ENCODE measurements at regions not wholly inside any gene's neighbourhood (a gene's known extent, or its start where the extent isn't known, plus 50 kb on each side); places are given as distances from the start of the nearest gene placed in this dataset.

GRCh38 chr4:18815779-18816173 is 794.2 kb upstream of the LCORL start:
- no peak overlapping the region for H3K27ac ChIP-seq (ENCODE audit: low read length)
- H3K36me3 ChIP-seq (ENCODE audit: control insufficient read depth in 2 of 2, insufficient read depth in 2 of 2, low read length in 2 of 2) = no peaks in the 10 kb centered on the region
- H3K27me3 ChIP-seq (ENCODE audit: control insufficient read depth in 1 of 2, insufficient read depth in 2 of 2, low read length in 2 of 2) = no peaks in the 10 kb centered on the region
- no peak overlapping the region for H3K4me3 ChIP-seq (ENCODE audit: low read length in 2 of 2)
- no peaks in the 10 kb centered on the region for H3K9me3 ChIP-seq (ENCODE audit: control insufficient read depth in 2 of 2, low read length in 2 of 2)
- no peak overlapping the region for H3K9ac ChIP-seq (ENCODE audit: low read length in 2 of 2)
- no peaks in the 10 kb centered on the region for H3K4me1 ChIP-seq (ENCODE audit: control insufficient read depth, insufficient read depth, low read length)

GRCh38 chr4:18815081-18815778 is 793.7 kb upstream of the LCORL start:
- Histone ChIP-seq H3K4me3 (ENCODE audit: low read length in 2 of 2) (no peak overlapping the region), H3K4me1 (ENCODE audit: control insufficient read depth, insufficient read depth, low read length) (no peaks in the 10 kb centered on the region), H3K27me3 (ENCODE audit: control insufficient read depth in 1 of 2, insufficient read depth in 2 of 2, low read length in 2 of 2) (no peaks in the 10 kb centered on the region), H3K36me3 (ENCODE audit: control insufficient read depth in 2 of 2, insufficient read depth in 2 of 2, low read length in 2 of 2) (no peaks in the 10 kb centered on the region), H3K27ac (ENCODE audit: low read length) (no peak overlapping the region), H3K9me3 (ENCODE audit: control insufficient read depth in 2 of 2, low read length in 2 of 2) (no peaks in the 10 kb centered on the region), H3K9ac (ENCODE audit: low read length in 2 of 2) (no peak overlapping the region)

- Histone ChIP-seq H3K4me1 (ENCODE audit: control insufficient read depth, insufficient read depth, low read length) (no peaks in the 10 kb centered on the region), H3K4me3 (ENCODE audit: low read length in 2 of 2) (no peak overlapping the region), H3K36me3 (ENCODE audit: control insufficient read depth in 2 of 2, insufficient read depth in 2 of 2, low read length in 2 of 2) (no peaks in the 10 kb centered on the region), H3K9me3 (ENCODE audit: control insufficient read depth in 2 of 2, low read length in 2 of 2) (no peaks in the 10 kb centered on the region), H3K27me3 (ENCODE audit: control insufficient read depth in 1 of 2, insufficient read depth in 2 of 2, low read length in 2 of 2) (no peaks in the 10 kb centered on the region), H3K27ac (ENCODE audit: low read length) (no peak overlapping the region), H3K9ac (ENCODE audit: low read length in 2 of 2) (no peak overlapping the region)
Observed at GRCh38 chr4:18813771-18814170, 792.2 kb upstream of the LCORL start.

- Histone ChIP-seq H3K36me3 (ENCODE audit: control insufficient read depth in 2 of 2, insufficient read depth in 2 of 2, low read length in 2 of 2) (no peaks in the 10 kb centered on the region), H3K4me3 (ENCODE audit: low read length in 2 of 2) (no peak overlapping the region), H3K4me1 (ENCODE audit: control insufficient read depth, insufficient read depth, low read length) (no peaks in the 10 kb centered on the region), H3K9ac (ENCODE audit: low read length in 2 of 2) (no peak overlapping the region), H3K27ac (ENCODE audit: low read length) (no peak overlapping the region), H3K27me3 (ENCODE audit: control insufficient read depth in 1 of 2, insufficient read depth in 2 of 2, low read length in 2 of 2) (no peaks in the 10 kb centered on the region), H3K9me3 (ENCODE audit: control insufficient read depth in 2 of 2, low read length in 2 of 2) (no peaks in the 10 kb centered on the region)
Observed at GRCh38 chr4:18813055-18813454, 791.5 kb upstream of the LCORL start.

GRCh38 chr4:18803781-18804180 is 782.2 kb upstream of the LCORL start:
- Histone ChIP-seq H3K9ac (ENCODE audit: low read length in 2 of 2) (no peak overlapping the region), H3K27ac (ENCODE audit: low read length) (no peak overlapping the region), H3K9me3 (ENCODE audit: control insufficient read depth in 2 of 2, low read length in 2 of 2) (no peaks in the 10 kb centered on the region), H3K4me1 (ENCODE audit: control insufficient read depth, insufficient read depth, low read length) (no peaks in the 10 kb centered on the region), H3K36me3 (ENCODE audit: control insufficient read depth in 2 of 2, insufficient read depth in 2 of 2, low read length in 2 of 2) (no peaks in the 10 kb centered on the region), H3K27me3 (ENCODE audit: control insufficient read depth in 1 of 2, insufficient read depth in 2 of 2, low read length in 2 of 2) (no peaks in the 10 kb centered on the region), H3K4me3 (ENCODE audit: low read length in 2 of 2) (no peak overlapping the region)

GRCh38 chr4:18798123-18798522 is 776.6 kb upstream of the LCORL start:
- Histone ChIP-seq H3K4me1 (ENCODE audit: control insufficient read depth, insufficient read depth, low read length) (no peaks in the 10 kb centered on the region), H3K36me3 (ENCODE audit: control insufficient read depth in 2 of 2, insufficient read depth in 2 of 2, low read length in 2 of 2) (no peaks in the 10 kb centered on the region), H3K9me3 (ENCODE audit: control insufficient read depth in 2 of 2, low read length in 2 of 2) (no peaks in the 10 kb centered on the region), H3K9ac (ENCODE audit: low read length in 2 of 2) (no peak overlapping the region), H3K27ac (ENCODE audit: low read length) (no peak overlapping the region), H3K4me3 (ENCODE audit: low read length in 2 of 2) (no peak overlapping the region), H3K27me3 (ENCODE audit: control insufficient read depth in 1 of 2, insufficient read depth in 2 of 2, low read length in 2 of 2) (no peaks in the 10 kb centered on the region)

GRCh38 chr4:18795794-18796193 is 774.2 kb upstream of the LCORL start:
- Histone ChIP-seq H3K9ac (ENCODE audit: low read length in 2 of 2) (no peak overlapping the region), H3K36me3 (ENCODE audit: control insufficient read depth in 2 of 2, insufficient read depth in 2 of 2, low read length in 2 of 2) (no peaks in the 10 kb centered on the region), H3K4me1 (ENCODE audit: control insufficient read depth, insufficient read depth, low read length) (no peaks in the 10 kb centered on the region), H3K4me3 (ENCODE audit: low read length in 2 of 2) (no peak overlapping the region), H3K27me3 (ENCODE audit: control insufficient read depth in 1 of 2, insufficient read depth in 2 of 2, low read length in 2 of 2) (no peaks in the 10 kb centered on the region), H3K9me3 (ENCODE audit: control insufficient read depth in 2 of 2, low read length in 2 of 2) (no peaks in the 10 kb centered on the region), H3K27ac (ENCODE audit: low read length) (no peak overlapping the region)

GRCh38 chr4:18777190-18777930 is 755.8 kb upstream of the LCORL start:
- no peaks in the 10 kb centered on the region for H3K27me3 ChIP-seq (ENCODE audit: control insufficient read depth in 1 of 2, insufficient read depth in 2 of 2, low read length in 2 of 2)
- H3K4me3 ChIP-seq (ENCODE audit: low read length in 2 of 2) = no peak overlapping the region
- H3K9ac ChIP-seq (ENCODE audit: low read length in 2 of 2) = no peak overlapping the region
- H3K9me3 ChIP-seq (ENCODE audit: control insufficient read depth in 2 of 2, low read length in 2 of 2) = no peaks in the 10 kb centered on the region
- H3K36me3 ChIP-seq (ENCODE audit: control insufficient read depth in 2 of 2, insufficient read depth in 2 of 2, low read length in 2 of 2) = no peaks in the 10 kb centered on the region
- no peaks in the 10 kb centered on the region for H3K4me1 ChIP-seq (ENCODE audit: control insufficient read depth, insufficient read depth, low read length)
- no peak overlapping the region for H3K27ac ChIP-seq (ENCODE audit: low read length)

- H3K27ac ChIP-seq (ENCODE audit: low read length) = no peak overlapping the region
- no peaks in the 10 kb centered on the region for H3K36me3 ChIP-seq (ENCODE audit: control insufficient read depth in 2 of 2, insufficient read depth in 2 of 2, low read length in 2 of 2)
- no peaks in the 10 kb centered on the region for H3K27me3 ChIP-seq (ENCODE audit: control insufficient read depth in 1 of 2, insufficient read depth in 2 of 2, low read length in 2 of 2)
- no peak overlapping the region for H3K9ac ChIP-seq (ENCODE audit: low read length in 2 of 2)
- H3K4me1 ChIP-seq (ENCODE audit: control insufficient read depth, insufficient read depth, low read length) = no peaks in the 10 kb centered on the region
- H3K9me3 ChIP-seq (ENCODE audit: control insufficient read depth in 2 of 2, low read length in 2 of 2) = no peaks in the 10 kb centered on the region
- H3K4me3 ChIP-seq (ENCODE audit: low read length in 2 of 2) = no peak overlapping the region
Observed at GRCh38 chr4:18767921-18768320, 746.4 kb upstream of the LCORL start.

- Histone ChIP-seq H3K27ac (ENCODE audit: low read length) (no peak overlapping the region), H3K9me3 (ENCODE audit: control insufficient read depth in 2 of 2, low read length in 2 of 2) (no peaks in the 10 kb centered on the region), H3K36me3 (ENCODE audit: control insufficient read depth in 2 of 2, insufficient read depth in 2 of 2, low read length in 2 of 2) (no peaks in the 10 kb centered on the region), H3K27me3 (ENCODE audit: control insufficient read depth in 1 of 2, insufficient read depth in 2 of 2, low read length in 2 of 2) (no peaks in the 10 kb centered on the region), H3K9ac (ENCODE audit: low read length in 2 of 2) (no peak overlapping the region), H3K4me1 (ENCODE audit: control insufficient read depth, insufficient read depth, low read length) (no peaks in the 10 kb centered on the region), H3K4me3 (ENCODE audit: low read length in 2 of 2) (no peak overlapping the region)
Observed at GRCh38 chr4:18756671-18757070, 735.1 kb upstream of the LCORL start.

- no peaks in the 10 kb centered on the region for H3K9me3 ChIP-seq (ENCODE audit: control insufficient read depth in 2 of 2, low read length in 2 of 2)
- no peak overlapping the region for H3K9ac ChIP-seq (ENCODE audit: low read length in 2 of 2)
- no peaks in the 10 kb centered on the region for H3K4me1 ChIP-seq (ENCODE audit: control insufficient read depth, insufficient read depth, low read length)
- no peak overlapping the region for H3K4me3 ChIP-seq (ENCODE audit: low read length in 2 of 2)
- no peak overlapping the region for H3K27ac ChIP-seq (ENCODE audit: low read length)
- no peaks in the 10 kb centered on the region for H3K36me3 ChIP-seq (ENCODE audit: control insufficient read depth in 2 of 2, insufficient read depth in 2 of 2, low read length in 2 of 2)
- no peaks in the 10 kb centered on the region for H3K27me3 ChIP-seq (ENCODE audit: control insufficient read depth in 1 of 2, insufficient read depth in 2 of 2, low read length in 2 of 2)
Observed at GRCh38 chr4:18754180-18754579, 732.6 kb upstream of the LCORL start.
